AG04450 (cell line): ENCODE measurements at regions not wholly inside any gene's neighbourhood (a gene's known extent, or its start where the extent isn't known, plus 50 kb on each side); places are given as distances from the start of the nearest gene placed in this dataset.

Experiments
- CTCF ChIA-PET: fragments of 300-600, 350-600 bp; formaldehyde crosslinking; extraction: SDS; loops from one replicate; lab custom pipeline; 2022; ENCODE audit warnings: antibody characterized with exemption, inconsistent platforms; lab: Charles Lee
- POLR2A ChIA-PET: fragments of 350-600 bp; formaldehyde crosslinking; extraction: SDS; loops from one replicate; lab custom pipeline; 2021; ENCODE audit warnings: antibody characterized with exemption, inconsistent platforms; lab: Yijun Ruan, JAX
- DNase-seq: peaks from one replicate; pipeline ENCODE4 v3.0.0-alpha.2; 2011; ENCODE audit warnings: low read depth, low spot score
- H3K27ac ChIP-seq: one replicate; pipeline ENCODE4 v1.5.1; 2012; ENCODE audit warnings: low read depth, low read length, control low read depth
- H3K27me3 ChIP-seq: one replicate; pipeline ENCODE4 v1.6.0; 2012; ENCODE audit warnings: low read length; ENCODE audit not compliant: control insufficient read depth, insufficient read depth
- H3K4me3 ChIP-seq: 2 replicates; pipeline ENCODE4 v1.5.1; 2011; ENCODE audit warnings: mild to moderate bottlenecking, low read depth, low read length, control low read depth
- H3K9me3 ChIP-seq: 2 replicates; pipeline ENCODE4 v1.5.1; 2012; ENCODE audit warnings: low read length; ENCODE audit not compliant: control insufficient read depth, insufficient read depth
- TF ChIP-seq, protein P1 (sequence below): IDR thresholded peaks from 2 replicates; pipeline ENCODE4 v1.5.1; 2011; ENCODE audit warnings: low read depth, low read length, control low read depth, inconsistent platforms

GRCh38 chr22:49382451-49382735 lies 445.3 kb downstream of the BRD1 start:
- TF ChIP-seq, protein P1, sequence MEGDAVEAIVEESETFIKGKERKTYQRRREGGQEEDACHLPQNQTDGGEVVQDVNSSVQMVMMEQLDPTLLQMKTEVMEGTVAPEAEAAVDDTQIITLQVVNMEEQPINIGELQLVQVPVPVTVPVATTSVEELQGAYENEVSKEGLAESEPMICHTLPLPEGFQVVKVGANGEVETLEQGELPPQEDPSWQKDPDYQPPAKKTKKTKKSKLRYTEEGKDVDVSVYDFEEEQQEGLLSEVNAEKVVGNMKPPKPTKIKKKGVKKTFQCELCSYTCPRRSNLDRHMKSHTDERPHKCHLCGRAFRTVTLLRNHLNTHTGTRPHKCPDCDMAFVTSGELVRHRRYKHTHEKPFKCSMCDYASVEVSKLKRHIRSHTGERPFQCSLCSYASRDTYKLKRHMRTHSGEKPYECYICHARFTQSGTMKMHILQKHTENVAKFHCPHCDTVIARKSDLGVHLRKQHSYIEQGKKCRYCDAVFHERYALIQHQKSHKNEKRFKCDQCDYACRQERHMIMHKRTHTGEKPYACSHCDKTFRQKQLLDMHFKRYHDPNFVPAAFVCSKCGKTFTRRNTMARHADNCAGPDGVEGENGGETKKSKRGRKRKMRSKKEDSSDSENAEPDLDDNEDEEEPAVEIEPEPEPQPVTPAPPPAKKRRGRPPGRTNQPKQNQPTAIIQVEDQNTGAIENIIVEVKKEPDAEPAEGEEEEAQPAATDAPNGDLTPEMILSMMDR: no peak
- ChIA-PET POLR2A (no interaction called here), CTCF (no interaction called here)
- no peak for DNase-seq
- Histone ChIP-seq H3K9me3 (peaks cover 52% of the 10 kb centered on the region), H3K27ac (no peak overlapping the region), H3K27me3 (no peaks in the 10 kb centered on the region), H3K4me3 (no peak overlapping the region)

- H3K9me3 ChIP-seq: peaks cover 57% of the 10 kb centered on the region
- TF ChIP-seq, protein P1: no peak
- CTCF ChIA-PET: no interaction called here
- POLR2A ChIA-PET: interaction anchor here (0.6 kb wide), 1 partner anchor 169 kb away, joined by 3 read pairs; no protein-coding TSS in a partner anchor
- no peak overlapping the region for H3K27ac ChIP-seq
- DNase-seq: no peak
- no peak overlapping the region for H3K4me3 ChIP-seq
- no peaks in the 10 kb centered on the region for H3K27me3 ChIP-seq
Measured at GRCh38 chr22:49381595-49382450, 445.9 kb downstream of the BRD1 start.

DNA sequence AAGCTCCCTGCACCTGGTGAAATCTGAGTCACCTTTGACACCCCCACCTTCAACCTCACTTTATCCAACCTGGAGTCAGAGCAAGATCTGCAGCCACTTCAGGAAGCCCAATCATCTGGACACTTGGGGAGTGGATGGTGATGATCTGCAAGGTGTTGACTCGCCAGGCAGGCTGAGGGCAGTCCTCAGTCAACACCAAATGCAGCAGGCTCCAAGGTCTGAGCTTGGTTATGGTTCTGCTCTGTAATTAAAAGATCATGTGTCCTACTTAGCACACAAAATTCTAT lies 446.9 kb downstream of the BRD1 start:
- CTCF ChIA-PET: no interaction called here
- Histone ChIP-seq H3K27me3 (no peaks in the 10 kb centered on the region), H3K4me3 (no peak overlapping the region), H3K27ac (no peak overlapping the region), H3K9me3 (peaks cover 57% of the 10 kb centered on the region)
- no peak for DNase-seq
- TF ChIP-seq, protein P1: no peak
- POLR2A ChIA-PET: no interaction called here

- TF ChIP-seq, protein P1: no peak
- Histone ChIP-seq H3K4me3 (no peak overlapping the region), H3K27me3 (no peaks in the 10 kb centered on the region), H3K27ac (no peak overlapping the region), H3K9me3 (peaks cover 57% of the 10 kb centered on the region)
- no peak for DNase-seq
- ChIA-PET CTCF (no interaction called here), POLR2A (no interaction called here)
Measured at GRCh38 chr22:49380095-49380827, 447.4 kb downstream of the BRD1 start.

GRCh38 chr22:49377306-49377705 lies 450.4 kb downstream of the BRD1 start:
- Histone ChIP-seq H3K27me3 (no peaks in the 10 kb centered on the region), H3K9me3 (peaks cover 61% of the 10 kb centered on the region), H3K27ac (no peak overlapping the region), H3K4me3 (no peak overlapping the region)
- TF ChIP-seq, protein P1: no peak
- no peak for DNase-seq
- CTCF ChIA-PET: no interaction called here
- POLR2A ChIA-PET: no interaction called here
